CD4-positive, alpha-beta T cell (primary cell): ENCODE measurements at regions not wholly inside any gene's neighbourhood (a gene's known extent, or its start where the extent isn't known, plus 50 kb on each side); places are given as distances from the start of the nearest gene placed in this dataset.

Experiments
- ATAC-seq: fragments of 200-7000 bp; cut with Tn5 transposase; one replicate; pipeline ENCODE4 v1.10.0; 2022; ENCODE audit warnings: mild to moderate bottlenecking; ENCODE audit not compliant: poor library complexity
- CTCF ChIA-PET: fragments of 350-600 bp; sonication (Branson Sonifier 250); formaldehyde crosslinking; loops from one replicate; lab custom pipeline; 2021; ENCODE audit warnings: antibody characterized with exemption, inconsistent platforms; lab: Charles Lee
- POLR2A ChIA-PET: fragments of 350-600 bp; sonication (Branson Sonifier 250); formaldehyde crosslinking; loops from one replicate; lab custom pipeline; 2021; ENCODE audit warnings: antibody characterized with exemption, inconsistent platforms; lab: Charles Lee
- DNase-seq, 14 experiments: peaks; one replicate each; pipeline ENCODE4 v3.0.0-alpha.2; 2013 to 2020; ENCODE audit warnings: mixed read lengths in 2 of 14
- H3K27ac ChIP-seq, 2 donors: one replicate each; pipeline versions ENCODE4 v1.5.1 to v1.7.0; 2013; ENCODE audit warnings: low read length in 2 of 2, low read depth in 1 of 2, mild to moderate bottlenecking in 1 of 2
- H3K27me3 ChIP-seq, 2 experiments: 1 replicate in 1 of 2; 2 replicates in 1 of 2; pipeline versions ENCODE4 v1.6.1 to v1.7.0; 2013; ENCODE audit warnings: low read length in 2 of 2, control low read depth in 1 of 2, mild to moderate bottlenecking in 1 of 2, moderate library complexity in 1 of 2; ENCODE audit not compliant: insufficient read depth in 2 of 2, control insufficient read depth in 1 of 2
- H3K36me3 ChIP-seq: one replicate; pipeline ENCODE4 v1.6.1; 2013; ENCODE audit warnings: low read length, control low read depth; ENCODE audit not compliant: insufficient read depth
- H3K4me1 ChIP-seq: one replicate; pipeline ENCODE4 v1.6.1; 2013; ENCODE audit warnings: low read length, control low read depth; ENCODE audit not compliant: insufficient read depth
- H3K4me3 ChIP-seq: one replicate; pipeline ENCODE4 v1.5.1; 2013; ENCODE audit warnings: mild to moderate bottlenecking, low read length, moderate library complexity
- H3K9me3 ChIP-seq, 2 experiments: 1 replicate in 1 of 2; 2 replicates in 1 of 2; pipeline versions ENCODE4 v1.6.1 to v1.7.0; 2013; ENCODE audit warnings: low read length in 2 of 2, mild to moderate bottlenecking in 2 of 2, control low read depth in 1 of 2, moderate library complexity in 1 of 2; ENCODE audit not compliant: control insufficient read depth in 1 of 2, insufficient read depth in 1 of 2
- H3K27ac Mint-ChIP-seq: one replicate; pipeline ENCODE4 v1.8.0; 2020; ENCODE audit warnings: mixed read lengths
- H3K27me3 Mint-ChIP-seq: one replicate; pipeline ENCODE4 v1.8.0; 2021; ENCODE audit warnings: mixed read lengths
- H3K36me3 Mint-ChIP-seq: one replicate; pipeline ENCODE4 v1.8.0; 2021; ENCODE audit warnings: low read depth, mixed read lengths
- H3K4me1 Mint-ChIP-seq: one replicate; pipeline ENCODE4 v1.8.0; 2021; ENCODE audit warnings: low read depth, mixed read lengths
- H3K4me3 Mint-ChIP-seq: one replicate; pipeline ENCODE4 v1.8.0; 2020; ENCODE audit warnings: mild to moderate bottlenecking, mixed read lengths
- H3K9me3 Mint-ChIP-seq: one replicate; pipeline ENCODE4 v1.8.0; 2020; ENCODE audit warnings: mixed read lengths
- intact Hi-C, 2 experiments: fragments of 100-400 bp; cut with DNase I in 1 of 2; cut with micrococcal nuclease in 1 of 2; formaldehyde crosslinking; loops; one replicate each; pipeline versions ENCODE4 v1.15.1 to v1.9.0; 2023 to 2025; cut with DNase I, micrococcal nuclease
- TF ChIP-seq, protein P1 (sequence below): fragments of 200-600 bp; IDR thresholded peaks from one replicate; pipeline ENCODE4 v1.8.0; 2022; ENCODE audit warnings: antibody characterized with exemption, mild to moderate bottlenecking

DNA sequence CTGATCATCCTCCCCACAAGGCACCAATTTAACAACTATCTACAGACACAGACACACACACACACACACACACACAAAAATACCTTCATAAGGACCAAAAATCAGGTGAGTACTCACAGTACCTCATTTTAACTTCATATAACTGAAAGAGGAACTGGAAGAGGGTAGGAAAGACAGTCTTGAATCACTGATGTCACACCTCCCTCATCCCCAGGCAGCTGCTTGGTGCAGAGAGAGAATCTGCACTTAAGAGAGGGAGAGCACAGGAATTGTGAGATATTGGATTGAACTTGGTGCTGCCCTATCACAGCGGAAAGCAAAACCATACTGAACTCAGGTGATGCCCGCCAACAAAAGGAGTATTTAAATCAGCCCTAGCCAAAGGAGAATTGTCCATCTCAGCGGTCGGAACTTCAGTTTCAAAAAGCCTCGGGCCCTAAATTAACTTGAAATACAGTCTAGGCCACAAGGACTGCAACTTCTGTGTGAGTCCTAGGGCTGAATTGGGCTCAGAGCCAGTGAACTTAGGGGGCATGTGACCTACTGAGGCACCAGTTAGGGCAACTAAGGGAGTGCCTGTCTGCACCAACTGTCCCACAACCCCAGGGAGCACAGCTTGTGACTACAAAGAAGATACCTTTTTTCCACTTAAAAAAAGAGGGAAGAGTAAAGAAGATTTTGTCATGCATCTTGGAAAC, 211.1 kb downstream of the LRATD1 start:
- Mint-ChIP-seq H3K36me3 (no peaks in the 10 kb centered on the region), H3K27me3 (no peaks in the 10 kb centered on the region), H3K27ac (no peak overlapping the region), H3K4me1 (no peaks in the 10 kb centered on the region), H3K4me3 (no peak overlapping the region), H3K9me3 (peaks cover 16% of the 10 kb centered on the region)
- TF ChIP-seq, protein P1, sequence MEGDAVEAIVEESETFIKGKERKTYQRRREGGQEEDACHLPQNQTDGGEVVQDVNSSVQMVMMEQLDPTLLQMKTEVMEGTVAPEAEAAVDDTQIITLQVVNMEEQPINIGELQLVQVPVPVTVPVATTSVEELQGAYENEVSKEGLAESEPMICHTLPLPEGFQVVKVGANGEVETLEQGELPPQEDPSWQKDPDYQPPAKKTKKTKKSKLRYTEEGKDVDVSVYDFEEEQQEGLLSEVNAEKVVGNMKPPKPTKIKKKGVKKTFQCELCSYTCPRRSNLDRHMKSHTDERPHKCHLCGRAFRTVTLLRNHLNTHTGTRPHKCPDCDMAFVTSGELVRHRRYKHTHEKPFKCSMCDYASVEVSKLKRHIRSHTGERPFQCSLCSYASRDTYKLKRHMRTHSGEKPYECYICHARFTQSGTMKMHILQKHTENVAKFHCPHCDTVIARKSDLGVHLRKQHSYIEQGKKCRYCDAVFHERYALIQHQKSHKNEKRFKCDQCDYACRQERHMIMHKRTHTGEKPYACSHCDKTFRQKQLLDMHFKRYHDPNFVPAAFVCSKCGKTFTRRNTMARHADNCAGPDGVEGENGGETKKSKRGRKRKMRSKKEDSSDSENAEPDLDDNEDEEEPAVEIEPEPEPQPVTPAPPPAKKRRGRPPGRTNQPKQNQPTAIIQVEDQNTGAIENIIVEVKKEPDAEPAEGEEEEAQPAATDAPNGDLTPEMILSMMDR, result no peak
- ATAC-seq, result no peak
- no peaks in the 10 kb centered on the region for H3K4me1 ChIP-seq
- CTCF ChIA-PET, result no interaction called here
- DNase-seq, result no peak
- H3K9me3 ChIP-seq, result no peaks in the 10 kb centered on the region
- no peak overlapping the region for H3K27ac ChIP-seq
- H3K36me3 ChIP-seq, result no peaks in the 10 kb centered on the region
- intact Hi-C loops, result no loop called here
- no peak overlapping the region for H3K4me3 ChIP-seq
- POLR2A ChIA-PET, result no interaction called here
- no peaks in the 10 kb centered on the region for H3K27me3 ChIP-seq

DNA sequence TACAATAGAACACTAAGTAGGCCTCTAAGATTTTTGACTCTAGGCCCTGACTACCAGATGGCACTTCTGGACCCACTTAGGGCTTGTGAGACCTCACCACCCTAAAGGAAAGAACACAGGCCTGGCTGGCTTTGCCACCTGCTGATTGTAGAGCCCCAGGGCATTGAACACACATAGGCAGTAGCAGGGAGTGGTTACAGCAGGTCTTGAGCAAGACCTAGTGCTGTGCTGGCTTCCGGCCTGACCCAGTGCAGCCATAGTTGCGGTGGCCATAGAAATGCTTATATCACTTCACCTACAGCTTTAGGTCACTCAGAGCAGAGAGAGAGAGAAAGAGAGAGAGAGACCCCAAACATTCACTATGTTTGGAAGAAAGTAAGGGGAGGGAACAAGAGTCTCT, 223.2 kb downstream of the LRATD1 start:
- peaks cover 3 to 4% of the 10 kb centered on the region in 2 experiments for H3K9me3 ChIP-seq
- intact Hi-C loops, result no loop called here
- H3K4me3 Mint-ChIP-seq, result no peak overlapping the region
- no peaks in the 10 kb centered on the region for H3K36me3 Mint-ChIP-seq
- no peaks in the 10 kb centered on the region for H3K4me1 ChIP-seq
- CTCF ChIA-PET, result no interaction called here
- H3K27me3 ChIP-seq, result no peaks in the 10 kb centered on the region
- POLR2A ChIA-PET, result no interaction called here
- TF ChIP-seq, protein P1, result no peak
- no peaks in the 10 kb centered on the region for H3K36me3 ChIP-seq
- H3K27ac Mint-ChIP-seq, result no peak overlapping the region
- H3K27me3 Mint-ChIP-seq, result no peaks in the 10 kb centered on the region
- H3K4me1 Mint-ChIP-seq, result no peaks in the 10 kb centered on the region
- no peak overlapping the region for H3K27ac ChIP-seq
- H3K9me3 Mint-ChIP-seq, result peaks cover 16% of the 10 kb centered on the region
- H3K4me3 ChIP-seq, result no peak overlapping the region
- ATAC-seq (no peak), DNase-seq (no peak)

DNA sequence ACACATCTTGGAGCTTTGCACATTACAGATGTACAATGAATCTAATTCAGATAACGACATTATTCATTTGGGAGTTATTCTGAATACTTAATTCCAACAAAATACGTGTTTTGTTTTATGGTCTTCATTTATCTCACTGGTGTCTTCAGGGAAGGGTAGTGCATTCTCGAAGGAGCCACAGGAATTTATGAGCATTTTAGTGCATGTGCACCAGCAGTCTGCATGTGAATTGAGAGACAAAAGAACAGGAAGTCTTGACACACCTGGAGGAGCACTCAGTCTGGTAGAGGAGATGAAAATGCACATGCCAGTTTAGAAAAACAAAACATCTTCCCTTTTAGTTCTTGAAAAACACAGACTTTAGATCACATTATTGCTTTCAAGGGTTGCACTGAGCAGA, 228.7 kb downstream of the LRATD1 start:
- no peaks in the 10 kb centered on the region for H3K9me3 ChIP-seq
- H3K27ac Mint-ChIP-seq, result no peak overlapping the region
- H3K36me3 ChIP-seq, result no peaks in the 10 kb centered on the region
- CTCF ChIA-PET, result no interaction called here
- intact Hi-C loops, result no loop called here
- no peaks in the 10 kb centered on the region for H3K36me3 Mint-ChIP-seq
- TF ChIP-seq, protein P1, result no peak
- H3K27me3 Mint-ChIP-seq, result no peaks in the 10 kb centered on the region
- no peak overlapping the region for H3K4me3 ChIP-seq
- ATAC-seq (no peak), DNase-seq (no peak)
- peaks cover 13% of the 10 kb centered on the region for H3K9me3 Mint-ChIP-seq
- no peak overlapping the region for H3K27ac ChIP-seq
- POLR2A ChIA-PET, result no interaction called here
- H3K4me1 ChIP-seq, result no peaks in the 10 kb centered on the region
- no peaks in the 10 kb centered on the region for H3K27me3 ChIP-seq
- no peaks in the 10 kb centered on the region for H3K4me1 Mint-ChIP-seq
- H3K4me3 Mint-ChIP-seq, result no peak overlapping the region
